Lung (tissue), 11 donors: ENCODE measurements at regions not wholly inside any gene's neighbourhood (a gene's known extent, or its start where the extent isn't known, plus 50 kb on each side); places are given as distances from the start of the nearest gene placed in this dataset.
"Not testable (repeated sequence)": the region's sequence is repeated elsewhere in the genome, so short reads cannot be mapped to it uniquely, and the experiment has no call there.

ENCODE experiments used
- ATAC-seq: fragments of 200-7000 bp; cut with Tn5 transposase; one replicate; pipeline ENCODE4 v1.9.1; 2020; ENCODE audit warnings: moderate number of reproducible peaks; ENCODE audit not compliant: insufficient read depth, low FRiP score
- DNase-seq, 3 donors: peaks; one replicate each; pipeline ENCODE4 v3.0.0-alpha.2; 2013 to 2017
- H3K27ac ChIP-seq, 2 donors: one replicate each; pipeline ENCODE4 v1.5.1; 2013; ENCODE audit warnings: mild to moderate bottlenecking in 2 of 2, moderate library complexity in 2 of 2, control low read depth in 1 of 2, inconsistent platforms in 1 of 2, low read depth in 1 of 2, low read length in 1 of 2
- H3K27me3 ChIP-seq, 3 donors: one replicate each; pipeline ENCODE4 v1.5.1; 2013; ENCODE audit warnings: low read length in 2 of 3; ENCODE audit not compliant: control insufficient read depth in 3 of 3, insufficient read depth in 3 of 3
- H3K36me3 ChIP-seq, 4 donors: one replicate each; pipeline ENCODE4 v1.5.1; 2013; ENCODE audit warnings: low read length in 4 of 4, mild to moderate bottlenecking in 1 of 4, moderate library complexity in 1 of 4; ENCODE audit not compliant: control insufficient read depth in 4 of 4, insufficient read depth in 4 of 4
- H3K4me1 ChIP-seq, 5 donors: one replicate each; pipeline ENCODE4 v1.5.1; 2013; ENCODE audit warnings: low read length in 5 of 5, mild to moderate bottlenecking in 2 of 5, moderate library complexity in 1 of 5; ENCODE audit not compliant: control insufficient read depth in 5 of 5, insufficient read depth in 5 of 5
- H3K4me3 ChIP-seq: one replicate; pipeline ENCODE4 v1.5.1; 2013; ENCODE audit warnings: mild to moderate bottlenecking, control low read depth, moderate library complexity
- H3K9ac ChIP-seq, 2 donors: one replicate each; pipeline ENCODE4 v1.5.1; 2013; ENCODE audit warnings: low read length in 2 of 2, control low read depth in 1 of 2; ENCODE audit not compliant: insufficient read depth in 1 of 2
- H3K9me3 ChIP-seq, 4 donors: one replicate each; pipeline ENCODE4 v1.5.1; 2013; ENCODE audit warnings: low read length in 3 of 4, mild to moderate bottlenecking in 1 of 4, moderate library complexity in 1 of 4; ENCODE audit not compliant: control insufficient read depth in 4 of 4, insufficient read depth in 3 of 4
- WGBS, 2 donors: extraction: QIAGEN DNeasy Blood & Tissue Kit; methylation state at CpG; one replicate each; pipeline ENCODE4 v1.1.7; 2013; 5-methylcytosine and 5-hydroxymethylcytosine counted together
- TF ChIP-seq, protein P1 (sequence below): IDR thresholded peaks from 2 replicates; pipeline ENCODE4 v1.5.1; 2012; ENCODE audit warnings: mild to moderate bottlenecking; ENCODE audit errors: control extremely low read depth, extremely low read depth
- donor health status: control.
- donor health status: control.
- donor health status: Bipolar disorder and iron deficiency.
- donor health status: healthy.
- donor health status: DM: yes; HTN: yes; CAD: no.

DNA sequence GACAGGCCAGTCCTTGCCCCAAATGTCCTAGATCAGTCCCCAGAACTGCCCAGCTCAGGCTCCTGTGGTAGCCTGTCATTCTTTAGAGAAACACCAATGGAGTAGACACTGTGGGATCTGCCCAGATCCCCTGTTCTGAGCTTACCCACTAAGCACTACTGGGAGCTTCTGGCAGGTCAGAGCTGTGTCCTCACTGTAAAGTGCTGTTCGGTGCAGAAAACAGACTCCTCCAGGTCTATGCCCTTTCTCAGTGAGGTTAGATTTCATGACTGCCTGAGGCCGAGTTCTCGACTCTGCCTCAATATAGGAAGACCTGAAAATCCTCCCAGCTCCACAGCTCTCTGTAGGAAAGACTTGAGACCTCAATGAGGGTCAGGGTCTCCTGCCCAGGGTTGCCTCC is 67.5 kb upstream of the IGLL5 start:
- Histone ChIP-seq H3K9me3 (peaks cover 0 to 2% (median 0%) of the 10 kb centered on the region in 4 donors), H3K27ac (no peak overlapping the region), H3K4me3 (no peak overlapping the region), H3K36me3 (no peaks in the 10 kb centered on the region), H3K27me3 (no peaks in the 10 kb centered on the region), H3K9ac (no peak overlapping the region), H3K4me1 (no peaks in the 10 kb centered on the region)
- TF ChIP-seq, protein P1, sequence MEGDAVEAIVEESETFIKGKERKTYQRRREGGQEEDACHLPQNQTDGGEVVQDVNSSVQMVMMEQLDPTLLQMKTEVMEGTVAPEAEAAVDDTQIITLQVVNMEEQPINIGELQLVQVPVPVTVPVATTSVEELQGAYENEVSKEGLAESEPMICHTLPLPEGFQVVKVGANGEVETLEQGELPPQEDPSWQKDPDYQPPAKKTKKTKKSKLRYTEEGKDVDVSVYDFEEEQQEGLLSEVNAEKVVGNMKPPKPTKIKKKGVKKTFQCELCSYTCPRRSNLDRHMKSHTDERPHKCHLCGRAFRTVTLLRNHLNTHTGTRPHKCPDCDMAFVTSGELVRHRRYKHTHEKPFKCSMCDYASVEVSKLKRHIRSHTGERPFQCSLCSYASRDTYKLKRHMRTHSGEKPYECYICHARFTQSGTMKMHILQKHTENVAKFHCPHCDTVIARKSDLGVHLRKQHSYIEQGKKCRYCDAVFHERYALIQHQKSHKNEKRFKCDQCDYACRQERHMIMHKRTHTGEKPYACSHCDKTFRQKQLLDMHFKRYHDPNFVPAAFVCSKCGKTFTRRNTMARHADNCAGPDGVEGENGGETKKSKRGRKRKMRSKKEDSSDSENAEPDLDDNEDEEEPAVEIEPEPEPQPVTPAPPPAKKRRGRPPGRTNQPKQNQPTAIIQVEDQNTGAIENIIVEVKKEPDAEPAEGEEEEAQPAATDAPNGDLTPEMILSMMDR = no peak
- WGBS, 2 donors = 81 to 93% methylated on average over 3 of the region's 3 CpGs
- ATAC-seq (no peak), DNase-seq (no peak)

DNA sequence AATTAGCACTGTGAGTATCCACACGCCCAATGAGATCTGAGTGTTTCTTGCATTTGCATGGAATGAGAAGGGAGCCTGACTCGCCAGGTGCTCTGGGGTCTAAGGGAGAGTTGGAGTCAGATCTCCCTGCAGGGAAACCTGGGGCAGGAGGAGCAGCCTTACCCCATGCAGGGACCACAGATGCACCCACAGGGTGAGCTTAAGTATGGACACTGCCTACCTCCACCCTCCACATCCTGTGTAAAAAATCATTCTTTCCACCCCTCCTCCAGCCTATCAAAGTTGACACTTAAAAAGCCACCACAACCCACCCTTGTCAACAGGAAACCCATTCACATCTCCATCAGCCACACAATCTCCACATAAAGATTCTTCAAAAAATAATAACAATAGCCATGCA is 67.0 kb upstream of the IGLL5 start:
- Histone ChIP-seq H3K9ac (no peak overlapping the region), H3K36me3 (no peaks in the 10 kb centered on the region), H3K9me3 (peaks cover 0 to 2% (median 0%) of the 10 kb centered on the region in 4 donors), H3K4me3 (no peak overlapping the region), H3K27me3 (no peaks in the 10 kb centered on the region), H3K4me1 (no peaks in the 10 kb centered on the region), H3K27ac (no peak overlapping the region)
- ATAC-seq (no peak), DNase-seq (no peak)
- WGBS, 2 donors = 76 to 89% methylated on average over 2 of the region's 2 CpGs
- TF ChIP-seq, protein P1 = no peak

DNA sequence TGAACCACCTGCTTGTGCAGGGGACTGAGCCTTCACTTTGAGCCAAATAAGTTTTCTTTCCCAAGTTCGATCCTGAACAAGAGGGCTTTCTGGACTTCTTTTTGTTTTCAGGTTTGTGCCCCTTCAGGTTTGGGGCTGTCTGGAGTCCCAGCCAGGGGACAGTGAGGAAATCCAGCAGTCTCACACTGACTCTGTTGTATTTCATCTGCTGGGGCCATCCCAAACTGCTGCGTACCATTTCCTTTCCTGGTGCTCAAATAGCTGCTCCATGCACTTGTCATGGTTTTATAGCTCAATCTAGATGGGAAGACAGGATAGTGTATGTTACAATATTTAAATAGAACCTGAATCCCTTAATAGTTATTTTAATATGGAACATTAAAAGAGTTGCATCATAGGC is 66.3 kb upstream of the IGLL5 start:
- DNase-seq (no peak), ATAC-seq (no peak)
- TF ChIP-seq, protein P1 = no peak
- H3K4me1 ChIP-seq = no peaks in the 10 kb centered on the region
- H3K9me3 ChIP-seq = peaks cover 0 to 2% (median 0%) of the 10 kb centered on the region in 4 donors
- no peak overlapping the region for H3K4me3 ChIP-seq
- H3K9ac ChIP-seq = no peak overlapping the region
- 84 to 97% methylated on average over 2 of the region's 2 CpGs for WGBS, 2 donors
- no peaks in the 10 kb centered on the region for H3K27me3 ChIP-seq
- H3K27ac ChIP-seq = no peak overlapping the region
- no peaks in the 10 kb centered on the region for H3K36me3 ChIP-seq

DNA sequence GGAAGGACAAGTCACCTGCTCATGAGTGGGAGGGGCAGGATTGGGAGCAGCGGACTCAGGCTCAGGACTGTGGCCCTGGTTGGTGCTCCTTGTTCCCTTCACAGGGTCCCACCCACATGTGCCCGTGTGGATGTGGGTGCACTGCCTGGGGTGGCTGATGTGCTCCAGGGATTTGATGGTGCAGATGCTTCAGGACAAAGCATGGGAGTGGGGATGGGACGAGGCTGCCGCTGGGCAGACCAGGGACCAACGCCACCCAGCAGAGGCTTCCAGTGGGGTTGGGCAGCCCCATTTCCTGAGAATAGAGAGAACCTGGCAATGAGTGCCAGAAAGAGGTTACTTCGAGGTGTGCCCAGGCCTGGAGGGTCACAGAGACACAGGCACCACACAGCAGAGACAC is 65.5 kb upstream of the IGLL5 start:
- Histone ChIP-seq H3K4me1 (no peaks in the 10 kb centered on the region), H3K4me3 (no peak overlapping the region), H3K9ac (no peak overlapping the region), H3K27me3 (peaks cover 0 to under 1% (median 0%) of the 10 kb centered on the region in 3 donors), H3K27ac (peak overlapping the region in 1 of 2 donors; percentile 13), H3K9me3 (no peaks in the 10 kb centered on the region), H3K36me3 (no peaks in the 10 kb centered on the region)
- DNase-seq (no peak), ATAC-seq (no peak)
- 73 to 77% methylated on average over 6 of the region's 6 CpGs for WGBS, 2 donors
- TF ChIP-seq, protein P1 = no peak

DNA sequence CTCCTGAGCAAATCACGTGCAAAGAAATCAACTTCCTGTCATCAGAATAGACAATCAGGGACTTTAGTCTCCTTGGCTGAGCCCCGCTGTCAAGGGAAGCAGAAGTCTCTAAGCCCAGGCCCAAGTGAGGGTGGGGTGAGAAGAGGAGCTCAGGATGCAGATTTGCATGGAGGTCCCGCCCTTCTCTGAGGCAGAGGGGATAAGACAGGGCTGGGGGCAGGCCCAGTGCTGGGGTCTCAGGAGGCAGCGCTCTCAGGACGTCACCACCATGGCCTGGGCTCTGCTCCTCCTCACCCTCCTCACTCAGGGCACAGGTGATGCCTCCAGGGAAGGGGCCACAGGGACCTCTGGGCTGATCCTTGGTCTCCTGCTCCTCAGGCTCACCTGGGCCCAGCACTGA is 65.1 kb upstream of the IGLL5 start:
- ATAC-seq, H3K27ac ChIP-seq, H3K27me3 ChIP-seq: not testable (repeated sequence)

More for the DNA sequence above, 65.1 kb upstream of the IGLL5 start:
- H3K4me3 ChIP-seq, H3K9me3 ChIP-seq, H3K9ac ChIP-seq, H3K4me1 ChIP-seq, H3K36me3 ChIP-seq, DNase-seq: not testable (repeated sequence)
- WGBS, 2 donors = 54 to 57% methylated on average over 5 of the region's 5 CpGs
